Panc1 (cell line): ENCODE measurements at regions not wholly inside any gene's neighbourhood (a gene's known extent, or its start where the extent isn't known, plus 50 kb on each side); places are given as distances from the start of the nearest gene placed in this dataset.

ENCODE experiments used
- ATAC-seq: fragments of 200-7000 bp; cut with Tn5 transposase; 2 replicates; pipeline ENCODE4 v1.9.1; 2020; ENCODE audit warnings: mild to moderate bottlenecking, moderate library complexity
- BruUV-seq: library from RNA; stranded (reverse); fragments of 400-500 nt; replicated peaks from 2 replicates; lab custom pipeline; 2021; lab: Mats Ljungman, UMichigan
- CTCF ChIA-PET: fragments of 300-600 bp; sonication (Branson Sonifier 250); formaldehyde crosslinking; loops from one replicate; lab custom pipeline; 2022; ENCODE audit warnings: antibody characterized with exemption; lab: Charles Lee
- POLR2A ChIA-PET: fragments of 300-600 bp; sonication (Branson Sonifier 250); formaldehyde crosslinking; loops from one replicate; lab custom pipeline; 2022; ENCODE audit warnings: antibody characterized with exemption; lab: Charles Lee
- DNase-seq: peaks from one replicate; pipeline ENCODE4 v3.0.0-alpha.2; 2010; ENCODE audit warnings: low read depth, low spot score
- H3K27ac ChIP-seq: 2 replicates; pipeline ENCODE4 v1.5.1; 2011; ENCODE audit warnings: mild to moderate bottlenecking, low read length, inconsistent platforms
- H3K27me3 ChIP-seq: fragments of 200-500 bp; sonication (Bioruptor generic); 2 replicates; pipeline ENCODE4 v1.6.0; 2014; ENCODE audit warnings: low read length, inconsistent platforms; ENCODE audit not compliant: control insufficient read depth, insufficient read depth
- H3K36me3 ChIP-seq: fragments of 200-500 bp; sonication (Bioruptor generic); 2 replicates; pipeline ENCODE4 v1.5.1; 2014; ENCODE audit warnings: inconsistent platforms, mild to moderate bottlenecking, low read length, moderate library complexity; ENCODE audit not compliant: control insufficient read depth, insufficient read depth
- H3K4me1 ChIP-seq: 2 replicates; pipeline ENCODE4 v1.5.1; 2011; ENCODE audit warnings: inconsistent platforms, mild to moderate bottlenecking, low read length, moderate library complexity; ENCODE audit not compliant: control insufficient read depth, insufficient read depth
- H3K4me3 ChIP-seq, 2 experiments: 2 replicates each; pipeline ENCODE4 v1.5.1; 2011 to 2012; ENCODE audit warnings: low read depth in 2 of 2, low read length in 2 of 2, mild to moderate bottlenecking in 2 of 2, inconsistent platforms in 1 of 2, moderate library complexity in 1 of 2
- H3K9me3 ChIP-seq: fragments of 200-500 bp; sonication (Bioruptor generic); 2 replicates; pipeline ENCODE4 v1.5.1; 2014; ENCODE audit warnings: low read depth, mild to moderate bottlenecking, inconsistent platforms, low read length, moderate library complexity; ENCODE audit not compliant: control insufficient read depth, insufficient read depth
- CTCF ChIP-seq: fragments of 450-650 bp; IDR thresholded peaks from 2 replicates; pipeline ENCODE4 v1.5.1; 2017; ENCODE audit warnings: mild to moderate bottlenecking
- POLR2AphosphoS5 ChIP-seq: IDR thresholded peaks from 2 replicates; pipeline ENCODE4 v1.6.1; 2012; ENCODE audit warnings: mild to moderate bottlenecking, low read depth, low read length, moderate library complexity
- REST ChIP-seq, 2 experiments: IDR thresholded peaks; 2 replicates each; pipeline ENCODE4 v1.6.1; 2011 to 2012; ENCODE audit warnings: low read depth in 2 of 2, control low read depth in 1 of 2, low read length in 1 of 2, mild to moderate bottlenecking in 1 of 2, moderate library complexity in 1 of 2; ENCODE audit not compliant: insufficient read depth in 1 of 2
- SIN3A ChIP-seq: IDR thresholded peaks from 2 replicates; pipeline ENCODE4 v1.6.1; 2012; ENCODE audit warnings: low read depth, mild to moderate bottlenecking, low read length, moderate library complexity, borderline replicate concordance; ENCODE audit not compliant: insufficient read depth
- TCF7L2 ChIP-seq: IDR thresholded peaks from 2 replicates; pipeline ENCODE4 v1.6.1; 2011; ENCODE audit warnings: mild to moderate bottlenecking, low read depth, low read length, inconsistent platforms
- in situ Hi-C: cut with HindIII; loops from 2 replicates; pipeline ENCODE4 v1.10.0; 2016; ENCODE audit warnings: low sequenced_read_pairs, low pct_unique_long_range_greater_than_20kb
- intact Hi-C: fragments of 100-400 bp; cut with micrococcal nuclease; formaldehyde crosslinking; loops from one replicate; pipeline ENCODE4 v1.10.0; 2022; ENCODE audit not compliant: unreplicated experiment

- BruUV-seq: no TSS peak
- no peaks in the 10 kb centered on the region for H3K36me3 ChIP-seq
- no peaks in the 10 kb centered on the region for H3K9me3 ChIP-seq
- DNase-seq (no peak), ATAC-seq (no peak)
- H3K4me1 ChIP-seq: no peaks in the 10 kb centered on the region
- ChIA-PET POLR2A (no interaction called here), CTCF (no interaction called here)
- no peak overlapping the region for H3K27ac ChIP-seq
- intact Hi-C loops (no loop called here), in situ Hi-C loops (no loop called here)
- H3K27me3 ChIP-seq: no peaks in the 10 kb centered on the region
- H3K4me3 ChIP-seq: no peak overlapping the region
- TF ChIP-seq POLR2AphosphoS5 (no peak), REST (IDR thresholded peaks at IDR 0.05; ENCODE audit: insufficient read depth in 1 of 2, low read depth in 2 of 2, low read length in 1 of 2) (no peak), SIN3A (no peak), CTCF (no peak), TCF7L2 (no peak)
Measured at GRCh38 chr17:65415991-65416390, 145.5 kb downstream of the AXIN2 start.

GRCh38 chr17:65413390-65413789, 148.1 kb downstream of the AXIN2 start:
- CTCF ChIA-PET: no interaction called here
- Histone ChIP-seq H3K27me3 (no peaks in the 10 kb centered on the region), H3K4me3 (no peak overlapping the region), H3K9me3 (no peaks in the 10 kb centered on the region), H3K4me1 (no peaks in the 10 kb centered on the region), H3K27ac (no peak overlapping the region), H3K36me3 (no peaks in the 10 kb centered on the region)
- ATAC-seq (no peak), DNase-seq (no peak)
- POLR2A ChIA-PET: no interaction called here
- intact Hi-C loops: no loop called here
- TF ChIP-seq REST (IDR thresholded peaks at IDR 0.05; ENCODE audit: insufficient read depth in 1 of 2, low read depth in 2 of 2, low read length in 1 of 2): no peak
- no peak for TF ChIP-seq POLR2AphosphoS5
- TF ChIP-seq SIN3A: no peak
- TF ChIP-seq TCF7L2: no peak
- no peak for TF ChIP-seq CTCF
- no TSS peak for BruUV-seq
- in situ Hi-C loops: no loop called here
